GM18873 (cell line): ENCODE measurements at regions not wholly inside any gene's neighbourhood (a gene's known extent, or its start where the extent isn't known, plus 50 kb on each side); places are given as distances from the start of the nearest gene placed in this dataset.
"Not testable (repeated sequence)": the region's sequence is repeated elsewhere in the genome, so short reads cannot be mapped to it uniquely, and the experiment has no call there.

Source experiments
- ATAC-seq: cut with Tn5 transposase; IDR thresholded peaks from one replicate; pipeline ENCODE4 v1.9.1; 2021; ENCODE audit warnings: mild to moderate bottlenecking, moderate library complexity, moderate number of reproducible peaks; ENCODE audit not compliant: unreplicated experiment, low FRiP score

DNA sequence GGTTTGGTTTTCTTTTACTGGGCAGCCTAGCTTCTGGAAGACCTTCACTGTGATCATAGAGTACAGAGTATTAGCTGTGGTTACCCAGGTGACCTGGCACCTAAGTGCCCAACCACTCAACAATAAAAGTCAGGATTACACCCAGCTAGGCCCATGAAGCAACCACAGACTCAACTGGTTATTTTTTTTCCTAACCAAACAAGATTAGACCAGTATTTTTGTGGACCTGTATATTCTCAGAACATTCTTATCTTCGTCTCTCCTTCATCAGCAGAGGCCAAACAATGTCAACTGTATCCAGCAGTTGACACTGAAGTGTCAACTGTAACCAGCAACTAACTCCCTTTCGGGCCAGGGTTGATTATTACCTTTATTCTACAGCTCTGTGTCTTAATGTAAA, 289.2 kb upstream of the SLC39A10 start:
- no peak for ATAC-seq

- ATAC-seq, result no peak
Measured at GRCh38 chr2:195364015-195364965, 292.7 kb upstream of the SLC39A10 start.

DNA sequence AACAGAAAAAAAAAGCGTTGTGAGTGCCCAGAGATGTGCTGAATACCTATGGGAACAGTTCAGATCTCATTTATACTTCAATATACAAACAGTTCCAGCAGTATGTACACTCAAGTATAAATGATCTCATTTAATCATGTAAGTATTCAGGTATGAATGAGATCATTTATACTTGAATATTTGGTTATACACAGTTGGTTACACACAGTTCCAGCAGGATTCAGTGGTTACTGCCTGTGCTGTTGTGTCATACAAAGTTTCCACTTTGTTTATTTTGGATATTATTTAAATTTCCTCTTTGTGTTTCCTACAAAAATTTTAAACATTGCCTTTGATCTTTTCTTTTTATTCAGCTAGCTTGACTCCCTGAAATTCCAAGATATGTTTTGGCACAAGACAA, 293.5 kb upstream of the SLC39A10 start:
- ATAC-seq, result no peak

DNA sequence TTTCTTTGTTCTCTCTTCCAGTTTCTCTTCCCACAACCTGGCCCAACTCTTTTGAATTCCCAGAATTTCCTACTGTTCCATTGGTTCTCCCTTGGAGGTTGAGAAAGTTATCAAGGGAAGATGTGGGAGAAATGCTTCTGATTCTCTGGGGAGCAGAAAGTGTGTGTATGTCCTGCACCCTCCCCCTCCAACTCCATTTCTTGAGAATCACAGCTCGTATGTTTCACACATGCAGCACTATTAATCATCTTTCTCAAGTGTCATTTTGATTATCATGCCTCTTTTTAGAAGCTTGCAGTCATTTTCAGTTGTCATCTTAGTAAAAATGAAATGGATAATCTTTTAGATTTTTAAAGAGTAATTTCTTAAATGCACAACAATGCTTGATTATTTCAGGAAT, 296.8 kb upstream of the SLC39A10 start:
- ATAC-seq, result no peak

GRCh38 chr2:195359043-195359735, 297.8 kb upstream of the SLC39A10 start:
- no peak for ATAC-seq

GRCh38 chr2:195356920-195357440, 300.0 kb upstream of the SLC39A10 start:
- ATAC-seq, result no peak

- no peak for ATAC-seq
Measured at GRCh38 chr2:195356026-195356425, 301.0 kb upstream of the SLC39A10 start.

DNA sequence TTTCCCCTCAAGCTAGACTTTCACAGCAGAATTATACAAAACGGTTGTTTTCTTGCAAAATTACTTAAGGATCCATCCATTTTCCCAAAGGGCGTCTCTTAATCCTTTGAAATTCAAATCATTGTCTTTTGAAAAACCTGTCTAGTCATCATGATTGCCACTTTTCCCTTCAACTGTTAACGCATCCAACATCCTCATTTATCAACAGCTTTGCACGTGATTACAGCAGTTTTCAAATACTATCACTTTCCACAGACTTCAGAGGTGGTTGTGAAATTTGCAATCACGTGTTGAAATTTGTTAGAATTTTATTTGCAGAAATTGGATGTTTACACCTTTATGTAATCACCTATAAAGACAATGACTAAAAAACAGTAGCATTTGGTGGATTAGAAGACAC, 304.4 kb upstream of the SLC39A10 start:
- no peak for ATAC-seq

DNA sequence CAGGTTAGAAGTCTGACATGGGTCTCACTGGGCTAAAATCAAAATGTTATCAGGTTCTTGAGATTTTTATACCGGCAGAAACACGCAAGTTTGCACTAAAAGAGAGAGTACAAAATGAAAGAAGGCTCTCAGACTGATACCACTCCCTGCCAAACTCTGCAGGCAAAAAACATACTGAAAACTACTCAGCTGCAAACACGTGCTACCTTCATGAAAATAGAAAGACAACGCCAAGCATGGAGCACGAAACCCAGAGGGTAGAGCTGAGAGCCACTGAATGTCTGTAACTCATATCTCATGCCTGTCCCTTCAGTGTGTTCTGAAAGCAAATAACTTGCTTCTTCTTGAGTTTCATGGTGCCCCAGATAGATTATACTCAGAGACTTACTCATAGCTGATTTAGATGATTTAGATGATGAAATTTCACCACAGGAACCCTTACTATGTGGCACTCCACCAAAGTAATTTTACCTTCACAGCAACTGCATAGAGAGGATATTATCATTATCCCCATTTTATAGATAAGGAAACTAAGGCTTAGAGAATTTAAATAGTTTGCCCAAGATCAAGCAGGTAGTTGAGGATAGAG, 313.0 kb upstream of the SLC39A10 start:
- ATAC-seq, result no peak

DNA sequence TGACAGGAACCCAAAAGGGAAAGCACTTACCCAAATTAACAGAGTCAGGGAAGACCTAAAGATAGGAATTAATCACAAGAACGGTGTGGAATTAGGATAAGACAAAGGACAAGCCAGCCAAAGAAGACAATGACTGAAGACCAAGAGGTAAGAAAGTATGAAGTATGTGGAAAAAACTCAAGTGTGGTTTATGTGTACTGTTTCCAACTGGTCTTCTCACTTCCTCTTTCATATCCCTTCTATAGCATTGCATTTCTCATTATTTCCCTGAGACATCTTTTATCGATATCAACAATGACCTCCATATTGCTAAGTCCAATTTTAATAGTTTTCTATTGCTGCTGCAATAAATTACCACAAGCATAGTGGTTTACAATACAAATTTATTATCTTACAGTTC, 313.5 kb upstream of the SLC39A10 start:
- ATAC-seq, result no peak

- no peak for ATAC-seq
Measured at GRCh38 chr2:195342061-195342460, 315.0 kb upstream of the SLC39A10 start.

GRCh38 chr2:195338856-195339255, 318.2 kb upstream of the SLC39A10 start:
- no peak for ATAC-seq

DNA sequence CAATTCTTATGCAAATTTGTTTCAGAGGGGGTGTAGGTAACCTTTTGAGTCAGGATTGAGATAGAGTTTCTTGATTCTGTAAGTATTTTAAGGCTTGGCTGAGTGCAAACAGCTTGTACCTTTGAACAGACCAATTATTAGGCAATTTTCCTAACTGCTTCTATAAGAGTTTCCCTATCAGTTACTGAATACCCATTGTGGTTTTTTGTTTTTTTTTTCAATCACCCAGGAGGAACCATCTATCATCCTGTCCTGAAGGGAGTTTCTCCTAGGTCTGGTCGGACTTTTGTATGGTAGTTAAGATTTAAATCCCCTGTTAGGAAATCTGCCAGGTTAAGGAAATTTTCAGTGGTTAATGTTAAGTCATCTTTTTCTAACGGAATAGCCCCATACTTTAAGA, 319.4 kb upstream of the SLC39A10 start:
- peak; percentile 51 for ATAC-seq

DNA sequence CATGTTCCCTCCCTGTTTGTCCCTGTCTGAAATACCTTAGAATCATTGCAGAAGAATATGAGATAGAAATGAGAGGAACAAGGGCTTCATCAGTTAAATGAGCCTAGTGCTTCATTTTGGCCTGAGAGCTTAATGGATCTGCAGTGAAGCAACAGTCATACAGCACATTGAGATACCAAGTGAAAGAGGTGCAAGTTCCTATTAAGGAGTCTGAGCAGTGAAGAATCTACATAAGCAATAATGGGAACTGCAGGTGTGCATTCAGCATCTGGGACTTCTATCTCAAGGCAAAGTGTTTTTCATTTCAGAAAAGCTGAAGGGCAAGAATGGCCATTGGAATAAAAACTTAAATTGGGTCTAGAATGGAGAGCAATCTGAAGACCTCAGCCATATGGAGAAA, 323.2 kb upstream of the SLC39A10 start:
- ATAC-seq, result peak; percentile 85

DNA sequence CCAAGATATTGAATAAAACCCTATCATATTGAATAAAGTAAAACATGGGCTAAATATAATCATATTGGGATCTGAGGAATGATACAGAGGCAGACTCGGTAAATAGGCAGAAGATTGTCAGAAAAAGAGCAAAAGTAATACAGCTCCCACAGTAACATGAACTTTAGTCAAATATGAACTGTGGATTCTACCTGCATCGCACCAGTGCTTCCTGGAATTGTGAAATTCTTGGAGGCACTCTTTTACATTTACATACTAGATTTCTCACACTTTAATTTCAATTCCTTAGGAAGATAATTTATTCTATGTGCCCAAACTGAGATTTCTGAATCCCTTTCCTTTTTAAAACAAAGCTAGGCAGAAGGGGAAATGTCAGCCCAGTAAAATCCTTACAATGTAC, 325.1 kb upstream of the SLC39A10 start:
- no peak for ATAC-seq

DNA sequence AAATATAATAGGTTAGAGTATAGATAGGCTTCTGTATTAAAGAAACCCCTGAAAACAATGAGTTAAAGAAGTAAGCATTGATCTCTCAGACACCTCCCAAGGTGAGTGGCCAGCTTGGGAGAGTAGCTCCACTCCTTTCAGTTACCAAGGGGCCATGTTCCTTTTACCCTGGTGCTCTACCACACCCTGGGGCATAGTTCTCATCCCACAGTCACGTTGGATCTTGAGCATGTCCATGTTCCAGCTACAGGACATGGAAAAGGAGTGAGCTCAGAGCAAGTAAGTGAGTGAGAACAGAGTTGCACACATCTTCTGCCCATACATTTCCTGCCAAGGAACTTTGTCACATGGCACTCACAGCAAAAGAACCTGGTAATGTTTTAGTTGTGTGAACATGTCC, 325.9 kb upstream of the SLC39A10 start:
- no peak for ATAC-seq

DNA sequence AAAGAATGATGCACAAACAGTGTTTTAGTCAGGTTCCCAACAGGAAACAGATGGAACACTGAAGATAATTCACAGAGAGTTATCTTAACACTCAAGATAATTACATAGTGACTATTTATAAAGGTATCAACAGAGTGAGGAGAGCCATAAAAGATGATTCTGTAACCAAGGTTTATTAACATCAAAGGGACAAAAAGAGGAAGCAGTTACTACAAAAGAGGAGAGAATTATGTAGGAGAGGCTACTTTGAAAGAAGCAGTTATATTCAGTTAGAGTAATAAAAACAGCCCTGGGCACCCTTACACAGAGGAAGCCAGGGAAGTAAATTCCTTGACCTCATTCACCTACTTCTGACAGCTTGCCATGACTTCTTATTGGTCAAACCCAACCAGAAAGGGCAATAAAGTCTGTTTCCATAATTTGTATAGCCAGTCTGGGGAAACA, 326.5 kb upstream of the SLC39A10 start:
- no peak for ATAC-seq

DNA sequence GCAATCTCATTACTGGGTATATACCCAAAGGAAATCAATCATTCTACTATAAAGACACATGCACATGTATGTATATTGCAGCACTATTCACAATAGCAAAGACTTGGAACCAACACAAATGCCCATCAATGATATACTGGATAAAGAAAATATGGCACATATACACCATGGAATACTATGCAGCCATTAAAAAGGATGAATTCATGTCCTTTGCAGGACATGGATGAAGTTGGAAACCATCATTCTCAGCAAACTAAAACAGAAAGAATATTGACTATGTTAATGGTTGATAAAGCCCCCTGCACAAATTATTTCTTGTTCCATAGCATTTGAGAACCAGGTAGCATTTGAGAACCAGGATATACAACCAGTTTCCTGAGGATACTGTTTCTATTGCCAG, 327.2 kb upstream of the SLC39A10 start:
- ATAC-seq, result not testable (repeated sequence)

DNA sequence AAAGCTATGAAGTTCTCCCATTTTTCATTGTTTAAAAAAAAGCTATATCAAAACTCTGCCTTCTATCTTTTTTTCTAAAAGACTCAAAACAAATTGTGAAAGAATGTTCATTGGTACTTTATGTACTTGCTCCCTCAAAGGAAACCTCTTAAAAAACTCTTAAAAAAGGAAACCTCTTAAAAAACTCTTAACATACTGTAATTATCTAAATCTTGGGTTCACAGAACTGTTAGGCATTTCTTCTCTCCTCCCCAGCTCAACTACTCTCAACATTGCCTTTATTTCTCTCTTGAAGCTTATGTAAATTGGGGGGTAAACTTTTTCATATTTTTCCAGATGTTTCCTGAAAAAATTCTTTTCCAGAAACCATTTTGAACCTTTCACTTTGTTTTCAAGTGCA, 330.5 kb upstream of the SLC39A10 start:
- no peak for ATAC-seq

GRCh38 chr2:195322324-195322723, 334.7 kb upstream of the SLC39A10 start:
- ATAC-seq, result no peak

DNA sequence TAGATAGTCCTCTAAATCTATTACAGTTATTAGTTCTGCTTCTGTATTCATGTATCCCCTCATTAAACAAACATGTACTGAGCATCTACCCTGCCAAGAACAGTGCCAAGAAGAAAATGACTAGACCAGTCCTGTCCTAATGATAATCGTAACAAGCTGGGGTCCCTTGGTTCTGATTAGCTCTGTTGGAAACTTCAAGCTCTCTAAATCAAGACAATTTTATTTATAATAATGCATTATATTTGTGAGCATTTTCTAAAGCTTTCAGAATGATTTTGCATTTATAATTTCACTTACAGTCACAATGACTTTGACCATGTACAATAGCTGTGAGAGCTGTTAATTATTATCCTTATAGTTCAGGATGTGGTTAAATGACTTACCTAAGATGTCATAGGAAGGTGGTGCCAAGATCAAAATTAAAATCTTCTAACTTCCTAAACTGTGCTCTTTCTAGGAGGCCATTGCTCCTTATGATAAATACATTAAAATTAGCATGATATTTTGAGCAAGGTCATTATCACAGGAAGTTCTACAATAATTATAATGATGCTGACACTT, 336.5 kb upstream of the SLC39A10 start:
- ATAC-seq, result peak; percentile 88
